Cardiac muscle cell (in vitro differentiated cells and primary cell): ENCODE measurements at regions not wholly inside any gene's neighbourhood (a gene's known extent, or its start where the extent isn't known, plus 50 kb on each side); places are given as distances from the start of the nearest gene placed in this dataset.

Experiments
- DNase-seq, 2 donors: peaks; one replicate each; pipeline versions ENCODE4 v3.0.0 to v3.0.0-alpha.2; 2010 to 2017; ENCODE audit warnings: low read depth in 1 of 2, low spot score in 1 of 2
- H3K27ac ChIP-seq: fragments of 200-600 bp; sonication (generic); 2 replicates; pipeline ENCODE4 v1.5.1; 2016
- H3K27me3 ChIP-seq: fragments of 200-600 bp; sonication (generic); 2 replicates; pipeline ENCODE4 v1.6.0; 2016; ENCODE audit warnings: control low read depth
- H3K36me3 ChIP-seq: fragments of 200-600 bp; sonication (generic); 2 replicates; pipeline ENCODE4 v1.5.1; 2016; ENCODE audit warnings: control low read depth
- H3K4me1 ChIP-seq: fragments of 200-600 bp; sonication (generic); 2 replicates; pipeline ENCODE4 v1.8.1; 2017; ENCODE audit warnings: low read depth, mild to moderate bottlenecking, mixed run types
- H3K4me3 ChIP-seq: fragments of 200-600 bp; sonication (generic); 2 replicates; pipeline ENCODE4 v1.5.1; 2016; ENCODE audit warnings: mild to moderate bottlenecking
- H3K9me3 ChIP-seq: fragments of 200-600 bp; sonication (generic); 2 replicates; pipeline ENCODE4 v1.5.1; 2017; ENCODE audit warnings: low read depth, mild to moderate bottlenecking, control low read depth
- CTCF ChIP-seq: IDR thresholded peaks from 2 replicates; pipeline ENCODE4 v1.5.1; 2012; ENCODE audit warnings: low read depth, mild to moderate bottlenecking, low read length

GRCh38 chr2:203645831-203646230 is 60.6 kb upstream of the CD28 start:
- no peak overlapping the region for H3K27ac ChIP-seq
- TF ChIP-seq CTCF, result no peak
- H3K4me3 ChIP-seq, result no peak overlapping the region
- H3K36me3 ChIP-seq, result no peaks in the 10 kb centered on the region
- H3K9me3 ChIP-seq, result no peaks in the 10 kb centered on the region
- H3K4me1 ChIP-seq, result no peaks in the 10 kb centered on the region
- DNase-seq, result no peak
- H3K27me3 ChIP-seq, result no peaks in the 10 kb centered on the region

GRCh38 chr2:203646266-203646864 is 60.1 kb upstream of the CD28 start:
- H3K4me1 ChIP-seq, result no peaks in the 10 kb centered on the region
- no peaks in the 10 kb centered on the region for H3K9me3 ChIP-seq
- no peaks in the 10 kb centered on the region for H3K36me3 ChIP-seq
- H3K27me3 ChIP-seq, result no peaks in the 10 kb centered on the region
- no peak for DNase-seq
- H3K4me3 ChIP-seq, result no peak overlapping the region
- TF ChIP-seq CTCF, result no peak
- H3K27ac ChIP-seq, result no peak overlapping the region

GRCh38 chr2:203646961-203647360 is 59.5 kb upstream of the CD28 start:
- no peak for TF ChIP-seq CTCF
- Histone ChIP-seq H3K9me3 (no peaks in the 10 kb centered on the region), H3K36me3 (no peaks in the 10 kb centered on the region), H3K4me3 (no peak overlapping the region), H3K27ac (no peak overlapping the region), H3K4me1 (no peaks in the 10 kb centered on the region), H3K27me3 (no peaks in the 10 kb centered on the region)
- no peak for DNase-seq

GRCh38 chr2:203647579-203647978 is 58.9 kb upstream of the CD28 start:
- TF ChIP-seq CTCF, result no peak
- Histone ChIP-seq H3K4me1 (no peaks in the 10 kb centered on the region), H3K27me3 (no peaks in the 10 kb centered on the region)

GRCh38 chr2:203648273-203648672 is 58.2 kb upstream of the CD28 start:
- Histone ChIP-seq H3K4me3 (no peak overlapping the region), H3K27ac (no peak overlapping the region), H3K9me3 (no peaks in the 10 kb centered on the region), H3K27me3 (no peaks in the 10 kb centered on the region), H3K4me1 (no peaks in the 10 kb centered on the region), H3K36me3 (no peaks in the 10 kb centered on the region)
- DNase-seq, result peak in 1 of 2 donors; percentile 57
- no peak for TF ChIP-seq CTCF

More at GRCh38 chr2:203647579-203647978, 58.9 kb upstream of the CD28 start:
- Histone ChIP-seq H3K4me3 (no peak overlapping the region), H3K27ac (no peak overlapping the region), H3K9me3 (no peaks in the 10 kb centered on the region), H3K36me3 (no peaks in the 10 kb centered on the region)
- DNase-seq, result no peak
